ENCODE measurements at regions not wholly inside any gene's neighbourhood (a gene's known extent, or its start where the extent isn't known, plus 50 kb on each side); places are given as distances from the start of the nearest gene placed in this dataset.

GRCh38 chr11:92687724-92688123 is 281.7 kb upstream of the MTNR1B start:
- TF ChIP-seq CTCF (conservative IDR thresholded peaks at IDR 0.05; ENCODE audit: low read depth, low read length) (no peak), EZH2 (IDR thresholded peaks at IDR 0.05; ENCODE audit: low read length, unreplicated experiment) (no peak)
